ENCODE measurements at regions not wholly inside any gene's neighbourhood (a gene's known extent, or its start where the extent isn't known, plus 50 kb on each side); places are given as distances from the start of the nearest gene placed in this dataset.

- TF ChIP-seq YY1 (IDR thresholded peaks at IDR 0.05; ENCODE audit: low read depth) (no peak), POLR2AphosphoS5 (IDR thresholded peaks at IDR 0.05; ENCODE audit: low read depth, low read length) (no peak), FOSL2 (IDR thresholded peaks at IDR 0.05; ENCODE audit: borderline replicate concordance, low read depth) (no peak), RFX5 (IDR thresholded peaks at IDR 0.05; ENCODE audit: low read length) (no peak), ZBTB33 (IDR thresholded peaks at IDR 0.05; ENCODE audit: borderline replicate concordance, low read depth) (no peak)
Observed at GRCh38 chr9:99288830-99289229, 66.7 kb downstream of the SEC61B start.
